ENCODE measurements at regions not wholly inside any gene's neighbourhood (a gene's known extent, or its start where the extent isn't known, plus 50 kb on each side); places are given as distances from the start of the nearest gene placed in this dataset.

- no peaks in the 10 kb centered on the region for H3K4me1 ChIP-seq
- H3K27me3 ChIP-seq = no peaks in the 10 kb centered on the region
- H3K9me3 ChIP-seq = no peaks in the 10 kb centered on the region
- H3K4me3 ChIP-seq = no peak overlapping the region
- ATAC-seq = no peak
- no peak overlapping the region for H3K27ac ChIP-seq
- no peaks in the 10 kb centered on the region for H3K36me3 ChIP-seq
- TF ChIP-seq, protein P1, sequence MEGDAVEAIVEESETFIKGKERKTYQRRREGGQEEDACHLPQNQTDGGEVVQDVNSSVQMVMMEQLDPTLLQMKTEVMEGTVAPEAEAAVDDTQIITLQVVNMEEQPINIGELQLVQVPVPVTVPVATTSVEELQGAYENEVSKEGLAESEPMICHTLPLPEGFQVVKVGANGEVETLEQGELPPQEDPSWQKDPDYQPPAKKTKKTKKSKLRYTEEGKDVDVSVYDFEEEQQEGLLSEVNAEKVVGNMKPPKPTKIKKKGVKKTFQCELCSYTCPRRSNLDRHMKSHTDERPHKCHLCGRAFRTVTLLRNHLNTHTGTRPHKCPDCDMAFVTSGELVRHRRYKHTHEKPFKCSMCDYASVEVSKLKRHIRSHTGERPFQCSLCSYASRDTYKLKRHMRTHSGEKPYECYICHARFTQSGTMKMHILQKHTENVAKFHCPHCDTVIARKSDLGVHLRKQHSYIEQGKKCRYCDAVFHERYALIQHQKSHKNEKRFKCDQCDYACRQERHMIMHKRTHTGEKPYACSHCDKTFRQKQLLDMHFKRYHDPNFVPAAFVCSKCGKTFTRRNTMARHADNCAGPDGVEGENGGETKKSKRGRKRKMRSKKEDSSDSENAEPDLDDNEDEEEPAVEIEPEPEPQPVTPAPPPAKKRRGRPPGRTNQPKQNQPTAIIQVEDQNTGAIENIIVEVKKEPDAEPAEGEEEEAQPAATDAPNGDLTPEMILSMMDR (IDR thresholded peaks at IDR 0.05) = no peak
- DNase-seq = no peak
- intact Hi-C loops (cut with DNase I) = no loop called here
Measured at GRCh38 chr2:19652811-19653210, 249.0 kb downstream of the TTC32 start.

DNA sequence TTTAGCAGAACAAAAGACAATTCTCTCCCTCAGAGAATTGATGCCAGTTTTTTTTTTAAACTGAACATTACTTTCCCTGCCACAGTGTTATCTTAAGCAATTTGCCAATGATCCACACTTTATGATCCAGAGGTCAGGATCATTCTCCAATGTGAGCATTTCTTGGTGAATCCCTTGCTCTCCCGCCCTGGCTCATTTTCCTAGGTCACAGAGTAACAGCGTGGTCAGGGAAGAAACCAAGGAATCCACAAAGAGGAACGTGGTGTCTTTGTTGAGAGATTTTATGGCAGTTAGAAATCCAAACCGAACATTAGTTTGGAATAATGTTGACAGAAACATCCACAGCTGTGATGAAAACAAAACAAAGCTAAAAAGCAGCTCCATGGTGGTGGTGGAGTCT lies 250.3 kb downstream of the TTC32 start:
- Histone ChIP-seq H3K4me1 (no peaks in the 10 kb centered on the region), H3K27me3 (no peaks in the 10 kb centered on the region), H3K27ac (no peak overlapping the region), H3K9me3 (no peaks in the 10 kb centered on the region), H3K36me3 (no peaks in the 10 kb centered on the region), H3K4me3 (no peak overlapping the region)
- TF ChIP-seq, protein P1 (IDR thresholded peaks at IDR 0.05) = no peak
- ATAC-seq (no peak), DNase-seq (no peak)
- intact Hi-C loops (cut with DNase I) = no loop called here

- Histone ChIP-seq H3K9me3 (no peaks in the 10 kb centered on the region), H3K27me3 (no peaks in the 10 kb centered on the region), H3K4me3 (no peak overlapping the region), H3K36me3 (no peaks in the 10 kb centered on the region), H3K4me1 (no peaks in the 10 kb centered on the region), H3K27ac (no peak overlapping the region)
- TF ChIP-seq, protein P1 (IDR thresholded peaks at IDR 0.05) = no peak
- intact Hi-C loops (cut with DNase I) = no loop called here
- DNase-seq = no peak
- ATAC-seq = peak; percentile 65
Measured at GRCh38 chr2:19649785-19650380, 251.9 kb downstream of the TTC32 start.

DNA sequence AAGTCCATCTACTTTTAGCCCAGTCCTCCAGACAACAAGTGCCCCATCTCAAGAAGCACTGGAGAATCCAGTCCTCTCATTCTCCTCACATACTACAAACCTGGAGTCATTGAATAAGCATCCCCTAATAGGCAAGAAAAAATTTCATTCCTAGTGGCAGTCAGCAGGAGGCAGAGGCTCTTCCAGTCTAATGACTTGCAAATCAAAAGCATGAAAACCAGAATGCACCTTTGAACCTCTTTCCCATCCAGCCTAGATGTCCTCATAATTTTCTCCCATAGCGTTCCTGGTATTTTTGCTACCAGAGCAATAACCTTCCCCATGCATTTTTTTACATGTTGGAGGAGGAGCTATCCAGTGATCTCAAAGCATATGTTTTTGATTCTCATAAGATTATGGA lies 252.6 kb downstream of the TTC32 start:
- DNase-seq = no peak
- TF ChIP-seq, protein P1 (IDR thresholded peaks at IDR 0.05) = no peak
- no peak overlapping the region for H3K27ac ChIP-seq
- no peak overlapping the region for H3K4me3 ChIP-seq
- no peaks in the 10 kb centered on the region for H3K27me3 ChIP-seq
- ATAC-seq = no peak
- no peaks in the 10 kb centered on the region for H3K9me3 ChIP-seq
- H3K4me1 ChIP-seq = no peaks in the 10 kb centered on the region
- intact Hi-C loops (cut with DNase I) = no loop called here
- H3K36me3 ChIP-seq = no peaks in the 10 kb centered on the region

GRCh38 chr2:19648583-19648982 lies 253.2 kb downstream of the TTC32 start:
- H3K4me1 ChIP-seq = no peaks in the 10 kb centered on the region
- TF ChIP-seq, protein P1 (IDR thresholded peaks at IDR 0.05) = no peak
- H3K4me3 ChIP-seq = no peak overlapping the region
- ATAC-seq (peak; percentile 47), DNase-seq (no peak)
- H3K9me3 ChIP-seq = no peaks in the 10 kb centered on the region
- no peaks in the 10 kb centered on the region for H3K36me3 ChIP-seq
- H3K27ac ChIP-seq = no peak overlapping the region
- no peaks in the 10 kb centered on the region for H3K27me3 ChIP-seq
- intact Hi-C loops (cut with DNase I) = no loop called here

Data from left lung (tissue), 4 donors.